HCT116 (cell line): ENCODE measurements at regions not wholly inside any gene's neighbourhood (a gene's known extent, or its start where the extent isn't known, plus 50 kb on each side); places are given as distances from the start of the nearest gene placed in this dataset.

Experiments used
- ATAC-seq: fragments of 200-7000 bp; cut with Tn5 transposase; 2 replicates; pipeline ENCODE4 v1.9.1; 2020; ENCODE audit warnings: mild to moderate bottlenecking, moderate library complexity
- BruUV-seq: library from RNA; stranded (reverse); fragments of 400-500 nt; replicated peaks from 2 replicates; lab custom pipeline; 2021; lab: Mats Ljungman, UMichigan
- CTCF ChIA-PET: fragments of 300-600 bp; sonication (Branson Sonifier 250); formaldehyde crosslinking; loops from one replicate; lab custom pipeline; 2021; ENCODE audit warnings: antibody characterized with exemption; lab: Charles Lee
- POLR2A ChIA-PET: fragments of 300-600, 350-600 bp; sonication (Branson Sonifier 250); formaldehyde crosslinking; loops from one replicate; lab custom pipeline; 2021; ENCODE audit warnings: antibody characterized with exemption; lab: Charles Lee
- RAD21 ChIA-PET, 2 experiments: fragments of 300-600 bp; sonication (Branson Sonifier 250); formaldehyde crosslinking; loops; one replicate each; lab custom pipeline; 2023; ENCODE audit warnings: low total read pairs in 2 of 2; ENCODE audit not compliant: uncharacterized antibody in 2 of 2, unreplicated experiment in 2 of 2, low non-redundant PET in 1 of 2; lab: Charles Lee
- DNase-seq: peaks from one replicate; pipeline ENCODE4 v3.0.0-alpha.2; 2010; ENCODE audit warnings: low read depth, low spot score
- H2AFZ ChIP-seq: fragments of 200-600 bp; shearing (Covaris generic), sonication (generic); 2 replicates; pipeline ENCODE4 v1.6.1; 2017; ENCODE audit warnings: low read depth, mixed run types, mixed read lengths, antibody characterized with exemption, low read length; ENCODE audit not compliant: poor library complexity, severe bottlenecking
- H3K27ac ChIP-seq: 2 replicates; pipeline ENCODE4 v1.5.1; 2012; ENCODE audit warnings: low read depth, low read length
- H3K27me3 ChIP-seq: fragments of 200-600 bp; sonication (generic); 2 replicates; pipeline ENCODE4 v1.6.1; 2016; ENCODE audit warnings: mixed run types, low read length, mixed read lengths; ENCODE audit not compliant: insufficient read depth
- H3K36me3 ChIP-seq, 2 experiments: fragments of 200-500 bp in 1 of 2; fragments of 200-600 bp in 1 of 2; sonication (Bioruptor generic) in 1 of 2; sonication (generic) in 1 of 2; 2 replicates each; pipeline versions ENCODE4 v1.5.1 to v1.6.1; 2014 to 2016; ENCODE audit warnings: low read length in 2 of 2, inconsistent platforms in 1 of 2, mixed read lengths in 1 of 2, mixed run types in 1 of 2; ENCODE audit not compliant: insufficient read depth in 2 of 2, control insufficient read depth in 1 of 2
- H3K4me1 ChIP-seq, 2 experiments: fragments of 200-600 bp in 1 of 2; sonication (generic) in 1 of 2; 2 replicates each; pipeline versions ENCODE4 v1.5.1 to v1.6.1; 2012 to 2017; ENCODE audit warnings: low read length in 2 of 2, inconsistent platforms in 1 of 2, mild to moderate bottlenecking in 1 of 2, mixed read lengths in 1 of 2, mixed run types in 1 of 2, moderate library complexity in 1 of 2; ENCODE audit not compliant: insufficient read depth in 2 of 2, control insufficient read depth in 1 of 2
- H3K4me2 ChIP-seq: fragments of 200-600 bp; sonication (generic); 2 replicates; pipeline ENCODE4 v1.6.1; 2017; ENCODE audit warnings: mixed run types, low read length, mixed read lengths
- H3K4me3 ChIP-seq, 2 experiments: fragments of 200-600 bp in 1 of 2; sonication (generic) in 1 of 2; replicated peaks in 1 of 2; 2 replicates each; pipeline ENCODE4 v1.5.1; 2011 to 2016; ENCODE audit warnings: low read length in 2 of 2, control low read depth in 1 of 2, low read depth in 1 of 2, mild to moderate bottlenecking in 1 of 2, mixed read lengths in 1 of 2, mixed run types in 1 of 2
- H3K79me2 ChIP-seq: fragments of 200-600 bp; sonication (generic); 2 replicates; pipeline ENCODE4 v1.6.1; 2017; ENCODE audit warnings: mild to moderate bottlenecking, mixed run types, low read length, moderate library complexity, mixed read lengths; ENCODE audit not compliant: insufficient read depth
- H3K9ac ChIP-seq: fragments of 200-600 bp; sonication (generic); 2 replicates; pipeline ENCODE4 v1.6.1; 2016; ENCODE audit warnings: low read length, mixed read lengths
- H3K9me2 ChIP-seq: fragments of 200-600 bp; sonication (generic), shearing (Covaris generic); 2 replicates; pipeline ENCODE4 v1.6.1; 2017; ENCODE audit warnings: mixed run types, mild to moderate bottlenecking, moderate library complexity; ENCODE audit not compliant: insufficient read depth
- H3K9me3 ChIP-seq, 2 experiments: fragments of 200-500 bp in 1 of 2; fragments of 200-600 bp in 1 of 2; sonication (Bioruptor generic) in 1 of 2; sonication (generic) in 1 of 2; 2 replicates each; pipeline ENCODE4 v1.6.1; 2014 to 2017; ENCODE audit warnings: low read length in 2 of 2, mixed read lengths in 2 of 2, inconsistent platforms in 1 of 2, low read depth in 1 of 2, mild to moderate bottlenecking in 1 of 2, mixed run types in 1 of 2, moderate library complexity in 1 of 2; ENCODE audit not compliant: control insufficient read depth in 1 of 2, insufficient read depth in 1 of 2
- H4K20me1 ChIP-seq: fragments of 200-600 bp; sonication (generic), shearing (Covaris generic); 2 replicates; pipeline ENCODE4 v1.6.1; 2017; ENCODE audit warnings: mixed run types, mild to moderate bottlenecking, moderate library complexity; ENCODE audit not compliant: insufficient read depth
- CBX3 ChIP-seq: IDR thresholded peaks from 2 replicates; pipeline ENCODE4 v1.6.1; 2012; ENCODE audit warnings: low read depth
- EGR1 ChIP-seq: IDR thresholded peaks from 2 replicates; pipeline ENCODE4 v1.6.1; 2012; ENCODE audit warnings: low read depth
- EZH2 ChIP-seq: fragments of 200-600 bp; sonication (generic); IDR thresholded peaks from 2 replicates; pipeline ENCODE4 v1.6.1; 2017; ENCODE audit warnings: antibody characterized with exemption, mixed run types
- EZH2phosphoT487 ChIP-seq: fragments of 200-600 bp; IDR thresholded peaks from 2 replicates; pipeline ENCODE4 v1.6.1; 2018; ENCODE audit warnings: antibody characterized with exemption, borderline replicate concordance
- POLR2AphosphoS5 ChIP-seq: IDR thresholded peaks from 2 replicates; pipeline ENCODE4 v1.6.1; 2011; ENCODE audit warnings: mild to moderate bottlenecking, low read depth, low read length, moderate library complexity
- RAD21 ChIP-seq: IDR thresholded peaks from 2 replicates; pipeline ENCODE4 v1.6.1; 2012; ENCODE audit warnings: low read depth, mild to moderate bottlenecking
- SRF ChIP-seq: IDR thresholded peaks from 2 replicates; pipeline ENCODE4 v1.6.1; 2012; ENCODE audit warnings: low read depth
- TCF7L2 ChIP-seq: IDR thresholded peaks from 2 replicates; pipeline ENCODE4 v1.7.0; 2011; ENCODE audit warnings: borderline replicate concordance, inconsistent platforms; ENCODE audit not compliant: insufficient read depth, insufficient read length; ENCODE audit errors: extremely low read depth
- intact Hi-C: fragments of 100-400 bp; cut with micrococcal nuclease; formaldehyde crosslinking; loops from 2 replicates; pipeline ENCODE4 v1.10.0; 2022
- TF ChIP-seq, protein P1 (sequence below): IDR thresholded peaks from 2 replicates; pipeline ENCODE4 v1.6.1; 2012
- TF ChIP-seq, protein P2 (sequence below): IDR thresholded peaks from 2 replicates; pipeline ENCODE4 v1.6.1; 2012
- TF ChIP-seq, protein P3 (sequence below): IDR thresholded peaks from 2 replicates; pipeline ENCODE4 v1.6.1; 2012; ENCODE audit warnings: low read depth
- TF ChIP-seq, protein P4 (sequence below), 3 experiments: fragments of 200-600 bp in 1 of 3; sonication (generic) in 1 of 3; IDR thresholded peaks in 2 of 3; conservative IDR thresholded peaks in 1 of 3; 2 replicates each; pipeline ENCODE4 v1.5.1; 2012 to 2017; ENCODE audit warnings: low read depth in 2 of 3, low read length in 2 of 3, antibody characterized with exemption in 1 of 3, borderline replicate concordance in 1 of 3, control low read depth in 1 of 3, mild to moderate bottlenecking in 1 of 3, mixed read lengths in 1 of 3, mixed run types in 1 of 3, moderate library complexity in 1 of 3; ENCODE audit not compliant: insufficient read depth in 1 of 3

DNA sequence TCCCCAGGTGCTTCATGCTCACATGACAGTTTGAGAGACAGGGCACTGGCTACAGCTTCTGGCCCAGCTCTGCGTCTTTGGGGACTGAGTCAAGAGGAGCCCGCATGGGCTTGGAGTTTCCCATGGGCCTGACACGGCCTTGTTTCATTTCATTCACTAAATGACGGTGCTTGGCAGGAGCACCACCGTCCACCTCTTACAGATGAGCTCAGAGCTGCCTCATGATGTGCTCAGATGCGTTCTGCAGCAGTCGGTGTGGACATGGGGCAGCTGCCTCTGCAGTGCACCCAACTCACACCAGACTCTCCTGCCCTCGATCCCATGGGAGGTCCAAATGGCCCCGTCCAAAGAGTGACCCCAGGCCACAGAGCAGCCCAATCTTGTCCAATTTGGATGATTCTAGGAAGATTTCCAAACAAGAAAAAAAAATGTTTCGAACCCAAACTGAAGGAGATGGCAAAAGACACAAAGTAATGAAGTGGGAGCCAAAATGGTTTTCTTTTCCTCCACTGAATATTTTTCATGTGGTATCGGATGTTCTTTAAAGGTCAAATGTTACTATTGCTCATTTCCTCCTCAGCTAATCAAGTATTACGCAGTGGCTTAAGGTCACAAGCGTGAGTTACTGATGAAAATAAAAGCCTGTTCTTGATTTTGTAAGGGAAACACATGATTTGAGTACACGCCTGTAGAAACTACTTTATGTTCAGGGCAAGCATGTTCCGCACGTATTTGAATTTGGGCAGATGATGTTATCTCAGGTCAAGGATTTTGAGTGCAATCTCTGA lies 524.2 kb downstream of the CDH26 start:
- DNase-seq = no peak
- no peak overlapping the region for H3K4me2 ChIP-seq
- no peak overlapping the region for H2AFZ ChIP-seq
- BruUV-seq = no TSS peak
- H3K9me2 ChIP-seq = no peaks in the 10 kb centered on the region
- no peak overlapping the region for H3K27ac ChIP-seq
- RAD21 ChIA-PET = no interaction called here
- H3K9ac ChIP-seq = no peak overlapping the region
- POLR2A ChIA-PET = no interaction called here
- H3K27me3 ChIP-seq = no peaks in the 10 kb centered on the region
- H3K4me3 ChIP-seq = no peak overlapping the region
- CTCF ChIA-PET = no interaction called here
- no peaks in the 10 kb centered on the region for H3K4me1 ChIP-seq
- H3K9me3 ChIP-seq = peaks cover 16 to 23% of the 10 kb centered on the region in 2 experiments; a peak in 2 of 4 replicates
- intact Hi-C loops = no loop called here
- H4K20me1 ChIP-seq = no peaks in the 10 kb centered on the region
- no peaks in the 10 kb centered on the region for H3K36me3 ChIP-seq
- TF ChIP-seq, protein P1, sequence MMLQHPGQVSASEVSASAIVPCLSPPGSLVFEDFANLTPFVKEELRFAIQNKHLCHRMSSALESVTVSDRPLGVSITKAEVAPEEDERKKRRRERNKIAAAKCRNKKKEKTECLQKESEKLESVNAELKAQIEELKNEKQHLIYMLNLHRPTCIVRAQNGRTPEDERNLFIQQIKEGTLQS = no peak
- TF ChIP-seq POLR2AphosphoS5 (no peak), EZH2phosphoT487 (no peak), SRF (no peak), TCF7L2 (no peak), EGR1 (no peak)
- TF ChIP-seq, protein P2, sequence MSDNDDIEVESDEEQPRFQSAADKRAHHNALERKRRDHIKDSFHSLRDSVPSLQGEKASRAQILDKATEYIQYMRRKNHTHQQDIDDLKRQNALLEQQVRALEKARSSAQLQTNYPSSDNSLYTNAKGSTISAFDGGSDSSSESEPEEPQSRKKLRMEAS = no peak
- ATAC-seq = no peak
- no peaks in the 10 kb centered on the region for H3K79me2 ChIP-seq

DNA sequence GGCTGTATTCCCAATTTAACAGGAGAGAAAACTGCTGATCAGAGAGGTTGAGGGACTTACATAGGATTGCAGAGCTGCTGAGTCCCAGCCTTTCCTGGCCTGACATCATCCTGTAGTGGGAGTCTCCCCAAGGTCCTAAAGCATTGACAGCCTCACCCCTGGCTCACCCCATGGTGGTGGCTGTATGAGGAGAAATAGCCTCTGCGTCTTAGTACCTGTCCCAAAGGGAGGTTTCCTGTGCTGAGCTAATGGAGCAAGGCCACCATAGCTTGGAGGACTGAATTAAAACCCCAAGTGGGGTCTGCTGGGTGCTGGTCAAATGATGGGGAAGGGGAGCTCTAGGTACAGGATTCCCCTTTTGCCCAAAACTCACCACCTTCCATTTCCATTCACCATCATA lies 525.1 kb downstream of the CDH26 start:
- peaks cover 16 to 25% of the 10 kb centered on the region in 2 experiments; a peak in 2 of 4 replicates for H3K9me3 ChIP-seq
- no peaks in the 10 kb centered on the region for H3K79me2 ChIP-seq
- H3K4me3 ChIP-seq = no peak overlapping the region
- ChIA-PET RAD21 (no interaction called here), CTCF (no interaction called here), POLR2A (no interaction called here)
- no peak for DNase-seq
- no peak overlapping the region for H3K27ac ChIP-seq
- H3K4me1 ChIP-seq = no peaks in the 10 kb centered on the region
- H3K4me2 ChIP-seq = no peak overlapping the region
- H3K27me3 ChIP-seq = no peaks in the 10 kb centered on the region
- no peaks in the 10 kb centered on the region for H4K20me1 ChIP-seq
- H3K9ac ChIP-seq = no peak overlapping the region
- H2AFZ ChIP-seq = no peak overlapping the region
- H3K36me3 ChIP-seq = no peaks in the 10 kb centered on the region
- intact Hi-C loops = no loop called here
- no TSS peak for BruUV-seq
- H3K9me2 ChIP-seq = no peaks in the 10 kb centered on the region
- ATAC-seq = no peak
- TF ChIP-seq, protein P2 = no peak
- TF ChIP-seq CBX3 (no peak), EZH2phosphoT487 (no peak), EZH2 (no peak), RAD21 (no peak), POLR2AphosphoS5 (no peak)
- TF ChIP-seq, protein P3, sequence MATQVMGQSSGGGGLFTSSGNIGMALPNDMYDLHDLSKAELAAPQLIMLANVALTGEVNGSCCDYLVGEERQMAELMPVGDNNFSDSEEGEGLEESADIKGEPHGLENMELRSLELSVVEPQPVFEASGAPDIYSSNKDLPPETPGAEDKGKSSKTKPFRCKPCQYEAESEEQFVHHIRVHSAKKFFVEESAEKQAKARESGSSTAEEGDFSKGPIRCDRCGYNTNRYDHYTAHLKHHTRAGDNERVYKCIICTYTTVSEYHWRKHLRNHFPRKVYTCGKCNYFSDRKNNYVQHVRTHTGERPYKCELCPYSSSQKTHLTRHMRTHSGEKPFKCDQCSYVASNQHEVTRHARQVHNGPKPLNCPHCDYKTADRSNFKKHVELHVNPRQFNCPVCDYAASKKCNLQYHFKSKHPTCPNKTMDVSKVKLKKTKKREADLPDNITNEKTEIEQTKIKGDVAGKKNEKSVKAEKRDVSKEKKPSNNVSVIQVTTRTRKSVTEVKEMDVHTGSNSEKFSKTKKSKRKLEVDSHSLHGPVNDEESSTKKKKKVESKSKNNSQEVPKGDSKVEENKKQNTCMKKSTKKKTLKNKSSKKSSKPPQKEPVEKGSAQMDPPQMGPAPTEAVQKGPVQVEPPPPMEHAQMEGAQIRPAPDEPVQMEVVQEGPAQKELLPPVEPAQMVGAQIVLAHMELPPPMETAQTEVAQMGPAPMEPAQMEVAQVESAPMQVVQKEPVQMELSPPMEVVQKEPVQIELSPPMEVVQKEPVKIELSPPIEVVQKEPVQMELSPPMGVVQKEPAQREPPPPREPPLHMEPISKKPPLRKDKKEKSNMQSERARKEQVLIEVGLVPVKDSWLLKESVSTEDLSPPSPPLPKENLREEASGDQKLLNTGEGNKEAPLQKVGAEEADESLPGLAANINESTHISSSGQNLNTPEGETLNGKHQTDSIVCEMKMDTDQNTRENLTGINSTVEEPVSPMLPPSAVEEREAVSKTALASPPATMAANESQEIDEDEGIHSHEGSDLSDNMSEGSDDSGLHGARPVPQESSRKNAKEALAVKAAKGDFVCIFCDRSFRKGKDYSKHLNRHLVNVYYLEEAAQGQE = no peak
- TF ChIP-seq, protein P4, sequence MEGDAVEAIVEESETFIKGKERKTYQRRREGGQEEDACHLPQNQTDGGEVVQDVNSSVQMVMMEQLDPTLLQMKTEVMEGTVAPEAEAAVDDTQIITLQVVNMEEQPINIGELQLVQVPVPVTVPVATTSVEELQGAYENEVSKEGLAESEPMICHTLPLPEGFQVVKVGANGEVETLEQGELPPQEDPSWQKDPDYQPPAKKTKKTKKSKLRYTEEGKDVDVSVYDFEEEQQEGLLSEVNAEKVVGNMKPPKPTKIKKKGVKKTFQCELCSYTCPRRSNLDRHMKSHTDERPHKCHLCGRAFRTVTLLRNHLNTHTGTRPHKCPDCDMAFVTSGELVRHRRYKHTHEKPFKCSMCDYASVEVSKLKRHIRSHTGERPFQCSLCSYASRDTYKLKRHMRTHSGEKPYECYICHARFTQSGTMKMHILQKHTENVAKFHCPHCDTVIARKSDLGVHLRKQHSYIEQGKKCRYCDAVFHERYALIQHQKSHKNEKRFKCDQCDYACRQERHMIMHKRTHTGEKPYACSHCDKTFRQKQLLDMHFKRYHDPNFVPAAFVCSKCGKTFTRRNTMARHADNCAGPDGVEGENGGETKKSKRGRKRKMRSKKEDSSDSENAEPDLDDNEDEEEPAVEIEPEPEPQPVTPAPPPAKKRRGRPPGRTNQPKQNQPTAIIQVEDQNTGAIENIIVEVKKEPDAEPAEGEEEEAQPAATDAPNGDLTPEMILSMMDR (IDR thresholded peaks at IDR 0.05 in 2 of 3, conservative IDR thresholded peaks at IDR 0.05 in 1 of 3; ENCODE audit: borderline replicate concordance in 1 of 3, insufficient read depth in 1 of 3, low read depth in 2 of 3, low read length in 2 of 3) = no peak
- TF ChIP-seq, protein P1 = no peak
